GM13977 (cell line): ENCODE measurements at regions not wholly inside any gene's neighbourhood (a gene's known extent, or its start where the extent isn't known, plus 50 kb on each side); places are given as distances from the start of the nearest gene placed in this dataset.

Experiments
- DNase-seq: peaks from one replicate; pipeline ENCODE4 v3.0.0; 2012; ENCODE audit warnings: low spot score
- in situ Hi-C: fragments of 300-500 bp; cut with MboI; formaldehyde crosslinking; loops from one replicate; pipeline ENCODE4 v1.12.0; 2022; ENCODE audit warnings: low sequenced_read_pairs, low pct_unique_long_range_greater_than_20kb, mixed read lengths, inconsistent platforms; ENCODE audit not compliant: unreplicated experiment
- TF ChIP-seq, protein P1 (sequence below): IDR thresholded peaks from 2 replicates; pipeline ENCODE4 v1.5.1; 2012; ENCODE audit warnings: mild to moderate bottlenecking, control low read depth; ENCODE audit not compliant: insufficient read depth; ENCODE audit errors: extremely low read depth, missing control alignments

DNA sequence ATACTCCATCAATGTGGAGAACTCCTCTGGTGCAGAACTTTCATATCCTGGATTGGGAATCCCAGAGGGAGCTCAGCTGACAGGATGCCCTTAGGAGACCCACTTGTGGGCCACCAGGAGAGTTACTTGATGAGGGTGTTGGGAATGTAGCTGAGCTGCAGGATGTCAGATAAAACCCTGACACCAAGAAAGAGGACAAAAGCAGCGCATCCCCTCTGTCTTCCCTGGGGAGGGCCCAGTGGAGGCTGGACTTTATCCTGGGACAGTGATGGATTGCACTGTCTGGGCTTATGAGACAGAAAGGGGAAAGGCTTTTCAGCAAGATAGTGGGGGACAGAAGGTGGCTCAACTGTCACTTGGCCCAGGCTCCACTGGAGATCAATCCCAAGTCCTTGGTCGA is 88.1 kb upstream of the BCAR3 start:
- in situ Hi-C loops, result no loop called here
- TF ChIP-seq, protein P1, sequence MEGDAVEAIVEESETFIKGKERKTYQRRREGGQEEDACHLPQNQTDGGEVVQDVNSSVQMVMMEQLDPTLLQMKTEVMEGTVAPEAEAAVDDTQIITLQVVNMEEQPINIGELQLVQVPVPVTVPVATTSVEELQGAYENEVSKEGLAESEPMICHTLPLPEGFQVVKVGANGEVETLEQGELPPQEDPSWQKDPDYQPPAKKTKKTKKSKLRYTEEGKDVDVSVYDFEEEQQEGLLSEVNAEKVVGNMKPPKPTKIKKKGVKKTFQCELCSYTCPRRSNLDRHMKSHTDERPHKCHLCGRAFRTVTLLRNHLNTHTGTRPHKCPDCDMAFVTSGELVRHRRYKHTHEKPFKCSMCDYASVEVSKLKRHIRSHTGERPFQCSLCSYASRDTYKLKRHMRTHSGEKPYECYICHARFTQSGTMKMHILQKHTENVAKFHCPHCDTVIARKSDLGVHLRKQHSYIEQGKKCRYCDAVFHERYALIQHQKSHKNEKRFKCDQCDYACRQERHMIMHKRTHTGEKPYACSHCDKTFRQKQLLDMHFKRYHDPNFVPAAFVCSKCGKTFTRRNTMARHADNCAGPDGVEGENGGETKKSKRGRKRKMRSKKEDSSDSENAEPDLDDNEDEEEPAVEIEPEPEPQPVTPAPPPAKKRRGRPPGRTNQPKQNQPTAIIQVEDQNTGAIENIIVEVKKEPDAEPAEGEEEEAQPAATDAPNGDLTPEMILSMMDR, result no peak
- DNase-seq, result no peak

DNA sequence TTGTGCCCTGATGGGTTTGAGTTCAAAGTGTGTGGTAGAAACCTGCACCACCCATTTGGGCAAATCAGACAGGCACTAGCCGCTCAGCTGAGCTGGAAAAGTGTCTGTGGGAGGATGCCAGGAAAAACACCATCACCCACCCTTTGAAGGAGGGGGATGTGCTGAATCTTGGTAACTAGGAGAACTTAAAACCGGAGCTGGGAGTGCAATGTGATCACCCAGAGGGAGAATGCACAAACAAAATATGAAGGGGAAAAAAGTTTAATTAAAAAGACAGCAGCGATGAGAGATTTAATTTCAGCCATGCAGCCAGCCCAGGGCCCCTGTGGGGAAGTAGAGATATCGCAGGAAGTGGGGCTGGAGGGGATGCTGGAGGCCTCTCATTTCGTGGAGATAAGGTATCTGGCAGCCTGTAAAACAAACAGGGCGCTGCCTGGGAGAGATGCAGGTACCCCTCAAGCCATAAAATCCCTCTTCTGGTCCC is 86.8 kb upstream of the BCAR3 start:
- DNase-seq, result no peak
- in situ Hi-C loops, result no loop called here
- TF ChIP-seq, protein P1, result no peak

DNA sequence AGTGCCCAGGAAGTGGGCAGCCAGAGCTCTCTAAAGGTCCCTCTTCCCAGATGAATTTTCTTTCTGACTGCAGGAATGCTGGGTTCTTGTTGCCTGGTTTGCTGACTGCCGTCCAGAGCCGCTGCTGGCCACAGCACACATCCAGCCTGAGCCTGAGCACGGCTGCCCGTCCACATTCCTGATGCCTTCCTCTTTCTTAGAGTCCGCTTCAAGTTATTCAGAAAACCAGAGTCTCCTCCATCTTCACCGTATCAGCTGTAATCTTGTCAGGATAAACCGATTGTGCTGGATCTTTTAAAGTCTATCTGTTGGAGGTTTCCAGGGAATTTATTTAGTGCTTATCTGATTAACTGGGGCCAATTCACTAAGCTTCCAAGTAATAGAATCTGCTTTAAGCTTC is 84.8 kb upstream of the BCAR3 start:
- no peak for DNase-seq
- in situ Hi-C loops, result no loop called here
- TF ChIP-seq, protein P1, result no peak

DNA sequence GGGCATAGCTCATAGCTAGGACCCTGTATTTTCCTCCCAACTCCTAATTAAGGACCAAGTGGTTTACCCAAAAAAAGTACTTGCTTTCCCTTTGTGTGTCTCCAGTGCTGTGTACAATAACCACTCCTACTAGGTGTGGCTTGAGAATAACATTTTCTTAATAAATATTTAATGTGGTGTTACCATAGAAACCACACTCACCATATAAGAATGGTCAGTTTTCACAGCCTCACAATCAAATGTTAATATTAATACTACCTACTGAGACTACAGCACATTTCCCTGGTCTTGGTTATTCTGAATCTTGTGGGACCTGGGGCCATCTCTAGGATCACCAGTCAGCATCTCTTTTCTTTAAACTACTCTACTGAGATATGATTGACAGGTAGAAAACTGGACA is 83.5 kb upstream of the BCAR3 start:
- in situ Hi-C loops, result no loop called here
- no peak for DNase-seq
- TF ChIP-seq, protein P1, result no peak

DNA sequence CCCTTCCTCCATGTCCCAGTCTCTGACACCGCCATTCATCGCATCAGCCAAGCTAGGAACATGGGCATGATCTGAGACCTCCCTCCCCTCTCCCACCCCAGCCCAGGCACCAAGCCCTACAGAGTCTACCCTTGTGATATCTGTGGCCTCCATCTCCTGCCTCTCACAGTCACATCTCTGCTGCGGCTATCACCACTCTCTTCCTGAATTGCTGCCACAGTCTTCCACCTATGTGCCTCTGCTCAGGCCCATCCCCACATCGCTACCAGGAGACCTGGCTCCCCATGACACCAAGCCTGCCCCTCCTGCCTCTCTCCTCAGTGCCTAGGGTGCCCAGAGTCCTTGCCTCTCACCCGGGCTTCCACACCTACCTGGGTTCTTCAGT is 82.7 kb upstream of the BCAR3 start:
- TF ChIP-seq, protein P1, result no peak
- DNase-seq, result no peak
- in situ Hi-C loops, result no loop called here

DNA sequence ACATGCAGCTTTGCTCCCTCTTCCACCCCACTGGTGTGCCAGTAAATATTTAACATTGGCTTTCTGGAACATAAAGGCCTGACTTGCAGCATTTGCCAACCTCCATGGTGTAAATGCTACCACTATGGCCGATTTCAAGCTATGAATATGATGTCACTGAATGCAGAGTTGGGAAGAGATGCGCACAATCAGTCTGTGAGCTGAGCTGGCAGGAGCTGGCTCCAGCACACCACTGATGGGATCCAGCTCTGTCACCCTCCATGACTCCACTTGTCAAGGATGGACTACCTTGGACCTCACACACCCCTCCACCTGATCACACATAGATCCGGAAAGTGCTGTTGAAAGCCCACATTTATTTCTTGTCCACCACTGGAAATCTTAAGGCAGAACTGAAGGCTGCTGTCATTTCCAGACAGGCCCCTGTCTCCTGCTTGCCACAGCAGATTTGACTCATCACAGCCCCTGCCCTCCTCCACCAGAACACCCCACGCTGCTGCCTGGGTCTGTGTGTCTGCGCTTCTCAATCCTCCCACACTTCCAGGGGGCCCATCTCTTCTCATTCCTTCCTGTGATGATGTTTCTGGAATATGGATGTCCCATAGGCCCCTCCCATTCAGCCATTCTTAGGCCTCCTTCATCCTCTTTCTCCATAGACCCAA is 82.2 kb upstream of the BCAR3 start:
- DNase-seq, result no peak
- in situ Hi-C loops, result no loop called here
- TF ChIP-seq, protein P1, result no peak
